Suprapubic skin (tissue), 3 donors: ENCODE measurements at regions not wholly inside any gene's neighbourhood (a gene's known extent, or its start where the extent isn't known, plus 50 kb on each side); places are given as distances from the start of the nearest gene placed in this dataset.

Experiments used
- EP300 ChIP-seq: sonication (generic); formaldehyde crosslinking; IDR thresholded peaks from one replicate; pipeline ENCODE4 v1.6.1; 2017; ENCODE audit warnings: antibody characterized with exemption
- POLR2A ChIP-seq, 2 donors: fragments of 450-650 bp; IDR thresholded peaks; one replicate each; pipeline ENCODE4 v1.6.1; 2017; ENCODE audit warnings: antibody characterized with exemption in 2 of 2, mild to moderate bottlenecking in 2 of 2, moderate library complexity in 2 of 2
- TF ChIP-seq, protein P1 (sequence below), 2 donors: fragments of 200-600 bp in 1 of 2; fragments of 450-650 bp in 1 of 2; sonication (generic) in 1 of 2; IDR thresholded peaks; one replicate each; pipeline ENCODE4 v1.5.1; 2016 to 2019; ENCODE audit warnings: antibody characterized with exemption in 2 of 2, mild to moderate bottlenecking in 1 of 2, moderate library complexity in 1 of 2

DNA sequence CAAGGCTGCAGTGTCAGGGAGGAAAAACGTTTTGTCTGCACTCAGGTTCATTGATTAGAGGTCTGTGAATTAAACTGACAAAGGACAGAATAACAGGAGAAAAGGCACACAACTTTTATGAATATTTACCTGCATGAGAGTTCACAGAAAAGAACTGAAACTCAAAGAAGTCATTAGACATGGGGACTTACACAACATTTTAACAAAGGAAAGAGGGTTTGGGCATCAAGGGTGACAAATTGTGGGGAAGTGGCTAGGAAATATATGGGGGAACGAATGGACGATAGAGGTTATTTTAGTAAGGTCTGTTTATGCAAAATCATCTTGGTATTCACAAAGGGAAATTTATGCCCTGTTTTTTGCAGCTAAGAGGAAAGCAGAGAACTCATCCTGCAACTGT lies 65.6 kb upstream of the C15orf39 start:
- TF ChIP-seq, protein P1, sequence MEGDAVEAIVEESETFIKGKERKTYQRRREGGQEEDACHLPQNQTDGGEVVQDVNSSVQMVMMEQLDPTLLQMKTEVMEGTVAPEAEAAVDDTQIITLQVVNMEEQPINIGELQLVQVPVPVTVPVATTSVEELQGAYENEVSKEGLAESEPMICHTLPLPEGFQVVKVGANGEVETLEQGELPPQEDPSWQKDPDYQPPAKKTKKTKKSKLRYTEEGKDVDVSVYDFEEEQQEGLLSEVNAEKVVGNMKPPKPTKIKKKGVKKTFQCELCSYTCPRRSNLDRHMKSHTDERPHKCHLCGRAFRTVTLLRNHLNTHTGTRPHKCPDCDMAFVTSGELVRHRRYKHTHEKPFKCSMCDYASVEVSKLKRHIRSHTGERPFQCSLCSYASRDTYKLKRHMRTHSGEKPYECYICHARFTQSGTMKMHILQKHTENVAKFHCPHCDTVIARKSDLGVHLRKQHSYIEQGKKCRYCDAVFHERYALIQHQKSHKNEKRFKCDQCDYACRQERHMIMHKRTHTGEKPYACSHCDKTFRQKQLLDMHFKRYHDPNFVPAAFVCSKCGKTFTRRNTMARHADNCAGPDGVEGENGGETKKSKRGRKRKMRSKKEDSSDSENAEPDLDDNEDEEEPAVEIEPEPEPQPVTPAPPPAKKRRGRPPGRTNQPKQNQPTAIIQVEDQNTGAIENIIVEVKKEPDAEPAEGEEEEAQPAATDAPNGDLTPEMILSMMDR (IDR thresholded peaks at IDR 0.05), result no peak
- no peak for TF ChIP-seq POLR2A (IDR thresholded peaks at IDR 0.05)
- no peak for TF ChIP-seq EP300
